ENCODE measurements at regions not wholly inside any gene's neighbourhood (a gene's known extent, or its start where the extent isn't known, plus 50 kb on each side); places are given as distances from the start of the nearest gene placed in this dataset.

- TF ChIP-seq POLR2A (IDR thresholded peaks at IDR 0.05): no peak
- TF ChIP-seq CTCF (IDR thresholded peaks at IDR 0.05): no peak
These were observed 244.2 kb downstream of the ANKRD50 start for GRCh38 chr4:124468360-124468759.
